GM19395 (cell line): ENCODE measurements at regions not wholly inside any gene's neighbourhood (a gene's known extent, or its start where the extent isn't known, plus 50 kb on each side); places are given as distances from the start of the nearest gene placed in this dataset.
"Not testable (repeated sequence)": the region's sequence is repeated elsewhere in the genome, so short reads cannot be mapped to it uniquely, and the experiment has no call there.

Experiments used
- ATAC-seq: cut with Tn5 transposase; IDR thresholded peaks from one replicate; pipeline ENCODE4 v1.9.1; 2021; ENCODE audit warnings: mild to moderate bottlenecking, moderate library complexity; ENCODE audit not compliant: unreplicated experiment

DNA sequence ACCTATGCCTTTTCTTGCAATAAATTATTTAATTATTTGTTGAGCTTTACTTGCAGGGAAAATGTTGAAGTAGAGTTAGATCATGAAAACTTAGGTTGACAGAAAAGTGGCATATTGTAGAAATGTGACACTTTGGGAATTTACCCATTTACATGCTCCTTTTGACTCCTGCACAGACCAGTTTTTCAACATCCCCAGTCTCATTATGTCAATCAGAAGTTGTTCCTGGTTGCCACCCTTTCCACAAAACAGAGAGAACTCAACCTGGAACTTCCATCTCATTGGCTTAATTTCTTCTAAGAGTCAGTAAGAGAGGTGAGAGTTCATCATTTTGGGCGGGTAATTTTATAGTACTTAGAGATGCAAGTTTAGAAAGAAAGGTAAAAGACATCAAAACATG lies 284.6 kb upstream of the ANKRD50 start:
- ATAC-seq = no peak

DNA sequence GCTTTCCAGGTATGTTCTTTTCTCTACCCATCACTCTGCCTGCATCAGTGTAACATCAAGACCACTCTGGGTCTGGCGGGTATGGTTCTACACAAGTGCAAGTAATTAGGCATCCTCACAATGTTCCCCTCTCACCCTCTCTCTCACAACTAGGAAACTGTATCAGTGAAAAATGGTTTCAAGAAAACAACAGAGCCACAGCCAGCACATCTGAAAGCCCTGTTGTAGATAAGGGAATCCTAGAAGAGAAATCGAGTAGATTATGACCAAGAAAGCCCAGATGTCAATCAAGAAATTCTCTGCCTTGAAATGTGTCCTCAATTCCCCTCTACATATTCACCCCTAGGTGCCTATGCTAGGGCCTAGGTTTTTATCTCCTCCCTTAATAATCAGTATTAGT lies 281.3 kb upstream of the ANKRD50 start:
- no peak for ATAC-seq

DNA sequence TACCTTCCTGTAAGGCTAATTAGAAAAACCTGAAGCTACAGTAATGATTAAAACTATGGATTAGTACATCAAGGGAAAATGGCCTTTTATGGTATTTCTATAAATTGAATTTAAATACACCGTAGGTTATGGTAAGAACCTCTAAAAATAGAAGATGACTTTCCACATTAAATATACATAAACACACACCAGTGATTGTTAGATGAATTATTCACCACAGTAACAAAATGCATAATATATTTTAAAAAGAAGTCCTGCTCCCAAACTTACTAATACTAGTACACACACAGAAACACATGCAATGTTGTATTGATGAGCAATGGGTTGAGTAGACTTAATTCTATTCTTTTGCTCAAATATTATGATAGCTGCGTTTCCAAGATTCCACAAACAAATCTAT lies 277.9 kb upstream of the ANKRD50 start:
- no peak for ATAC-seq

DNA sequence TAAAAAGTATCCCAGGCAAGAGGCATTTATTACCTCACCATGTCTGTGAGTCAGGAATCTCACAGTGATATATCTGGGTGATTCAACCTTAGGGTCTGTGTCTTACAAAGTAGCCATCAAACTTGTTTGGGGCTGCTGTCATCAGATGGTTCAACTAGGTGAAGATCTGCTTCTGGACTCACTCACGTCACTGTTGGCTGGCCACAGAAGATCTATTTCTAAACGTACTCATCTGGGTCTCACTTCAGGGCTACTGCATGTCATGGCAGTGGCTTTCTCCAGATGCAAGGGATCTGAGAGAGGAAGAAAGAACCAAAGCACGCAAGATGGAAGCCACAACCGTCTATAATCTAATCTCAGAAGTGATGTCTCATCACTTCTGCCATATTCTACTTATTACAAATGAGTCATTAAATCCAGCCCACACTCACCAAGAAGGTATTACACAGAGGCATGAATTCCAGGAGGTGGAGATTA lies 267.8 kb upstream of the ANKRD50 start:
- ATAC-seq = no peak

DNA sequence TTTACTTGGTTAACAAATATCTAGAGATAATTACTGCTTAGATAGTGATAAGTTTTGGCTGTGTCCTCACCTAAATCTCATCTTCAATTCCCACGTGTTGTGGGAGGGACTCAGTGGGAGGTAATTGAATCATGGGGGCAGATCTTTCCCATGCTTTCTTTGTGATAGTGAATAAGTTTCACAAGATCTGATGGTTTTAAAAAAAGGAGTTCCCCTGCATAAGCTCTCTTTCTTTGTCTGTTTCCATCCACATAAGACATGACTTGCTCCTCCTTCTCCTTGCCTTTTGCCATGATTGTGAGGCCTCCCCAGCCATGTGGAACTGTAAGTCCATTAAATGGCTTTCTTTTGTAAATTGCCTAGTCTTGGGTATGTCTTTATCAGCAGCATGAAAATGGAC lies 266.0 kb upstream of the ANKRD50 start:
- not testable (repeated sequence) for ATAC-seq

DNA sequence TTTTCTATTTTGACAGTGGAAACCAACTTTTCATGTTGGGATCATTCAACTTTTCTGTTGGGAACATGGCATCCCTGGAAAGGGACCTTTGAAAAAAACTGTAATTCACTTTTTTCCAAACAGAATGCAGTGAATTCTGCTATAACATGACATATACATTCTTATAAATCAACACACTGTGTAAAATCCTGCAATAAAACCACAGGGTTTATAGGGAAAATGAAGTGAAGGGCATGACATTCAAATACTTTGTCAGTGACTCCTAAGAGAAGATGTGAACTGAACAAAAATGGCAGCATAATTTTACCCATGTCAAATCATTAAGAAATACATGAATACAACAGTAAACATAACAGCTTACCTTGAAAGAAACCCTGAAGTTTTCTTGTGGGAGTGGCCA lies 264.5 kb upstream of the ANKRD50 start:
- no peak for ATAC-seq

DNA sequence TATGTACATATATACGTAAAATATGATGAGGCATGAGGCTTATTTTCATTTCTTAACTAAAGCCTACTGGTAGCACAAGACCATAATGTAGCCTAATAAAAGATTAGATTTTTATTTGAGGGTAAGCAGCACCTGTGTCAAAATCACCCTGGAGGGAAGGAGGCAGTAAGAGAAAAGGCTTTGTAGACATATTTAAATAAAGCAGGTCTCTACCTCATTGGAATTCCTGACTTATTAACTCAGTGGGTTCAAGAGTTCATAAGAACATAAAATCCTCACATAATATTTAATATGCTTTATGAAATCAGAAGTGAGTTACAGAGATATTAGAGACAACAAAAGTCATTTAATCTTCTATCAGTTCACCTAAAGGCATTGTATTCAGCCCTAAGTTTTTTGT lies 261.6 kb upstream of the ANKRD50 start:
- no peak for ATAC-seq

DNA sequence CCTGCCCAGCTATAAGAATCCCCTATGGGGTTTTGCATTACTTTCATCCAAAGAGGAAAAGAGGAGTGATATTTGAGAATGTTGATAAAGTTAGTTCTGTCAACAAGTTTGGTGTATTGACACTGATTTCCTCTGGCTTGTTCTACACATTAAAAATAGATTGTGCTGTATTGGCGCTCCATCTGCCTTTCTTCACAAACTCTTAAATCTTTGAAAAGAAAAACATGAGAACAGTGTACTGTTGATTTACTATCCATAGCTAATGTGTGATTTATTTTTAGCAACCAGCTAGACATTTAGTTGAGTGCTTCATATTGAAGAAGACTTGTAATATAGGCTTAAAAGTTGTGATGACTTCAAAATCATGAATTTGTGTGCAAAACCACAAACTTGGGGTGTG lies 261.2 kb upstream of the ANKRD50 start:
- no peak for ATAC-seq

DNA sequence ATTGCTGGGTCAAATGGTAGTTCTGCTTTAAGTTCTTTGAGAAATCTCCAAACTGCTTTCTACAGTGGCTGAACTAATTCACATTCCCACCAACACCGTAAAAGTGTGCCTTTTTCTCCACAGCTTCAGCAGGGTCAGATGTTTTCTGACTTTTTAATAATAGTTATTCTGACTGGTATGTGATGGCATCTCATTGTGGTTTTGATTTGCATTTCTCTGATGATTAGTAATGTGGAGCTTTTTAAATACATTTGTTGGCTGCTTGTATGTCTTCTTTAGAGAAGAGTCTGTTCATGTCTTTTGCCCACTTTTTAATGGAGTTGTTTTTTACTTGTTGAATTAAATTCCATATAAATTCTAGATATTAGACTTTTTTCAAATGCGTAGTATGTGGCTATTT lies 257.5 kb upstream of the ANKRD50 start:
- no peak for ATAC-seq

DNA sequence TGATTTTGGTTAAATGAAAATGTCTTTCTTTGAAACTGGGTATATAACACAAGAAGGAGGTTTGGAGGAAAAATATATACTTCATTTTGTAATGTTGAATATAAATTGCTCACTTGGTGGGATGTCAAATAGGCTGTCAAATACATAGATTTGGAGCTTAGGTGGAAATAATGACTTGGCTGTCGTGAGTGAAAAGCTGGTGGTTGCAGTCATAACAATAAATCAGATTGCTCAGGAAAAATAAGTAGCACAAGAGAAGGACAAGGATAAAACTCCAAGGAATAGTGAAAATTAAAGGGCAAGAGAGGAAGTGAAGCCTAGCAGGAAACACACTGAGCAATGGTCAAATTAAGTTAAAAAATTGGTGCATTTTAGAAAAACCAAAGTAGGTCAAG lies 253.0 kb upstream of the ANKRD50 start:
- no peak for ATAC-seq

DNA sequence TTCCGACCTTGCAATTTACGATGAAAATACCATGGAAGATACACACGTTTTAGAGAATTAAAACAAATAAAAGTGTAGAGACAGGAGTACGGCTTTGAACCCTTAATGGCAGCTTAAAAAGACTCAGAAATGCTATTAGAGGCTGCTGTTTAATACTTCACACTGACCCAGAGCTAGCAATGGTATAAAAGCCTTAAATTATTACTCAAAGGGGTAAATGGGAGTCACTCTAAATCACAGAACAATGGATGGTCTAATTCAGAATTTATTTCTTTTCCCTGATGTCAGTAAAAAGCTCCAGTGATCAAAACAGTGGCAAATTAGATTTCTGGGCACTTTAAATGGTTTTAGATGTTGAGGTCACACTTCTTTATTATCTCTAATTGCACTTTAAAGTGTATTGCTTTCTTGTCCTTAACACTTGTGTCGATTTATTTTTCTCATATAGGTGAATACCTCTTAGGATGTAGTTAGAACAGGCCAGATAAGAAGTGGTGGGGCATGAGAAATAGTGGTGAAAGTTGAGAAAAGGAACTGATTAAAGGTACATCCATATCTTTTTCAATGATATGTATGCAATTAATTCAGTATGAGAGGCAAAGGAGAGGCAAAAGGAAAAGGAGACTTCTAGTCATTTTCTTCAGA lies 252.4 kb upstream of the ANKRD50 start:
- ATAC-seq = no peak

DNA sequence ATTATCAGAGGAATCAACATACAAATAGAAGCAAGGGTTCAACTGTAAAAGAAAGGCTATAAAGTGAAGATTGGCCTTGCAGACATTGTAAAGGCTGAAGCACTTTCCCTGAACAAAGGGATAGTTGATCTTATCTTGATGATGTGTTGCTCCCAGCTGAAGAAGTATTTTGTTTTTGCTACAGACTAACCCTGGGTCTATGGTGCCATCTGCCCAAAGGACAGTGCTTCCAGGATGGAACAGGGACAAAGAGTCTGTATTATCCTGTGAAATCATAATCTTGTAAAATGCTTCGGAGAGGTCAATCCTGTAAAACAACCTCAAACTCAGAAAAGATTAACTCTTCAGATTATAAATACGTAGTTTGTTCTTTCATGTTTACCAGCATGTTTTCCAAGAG lies 251.7 kb upstream of the ANKRD50 start:
- ATAC-seq = no peak

DNA sequence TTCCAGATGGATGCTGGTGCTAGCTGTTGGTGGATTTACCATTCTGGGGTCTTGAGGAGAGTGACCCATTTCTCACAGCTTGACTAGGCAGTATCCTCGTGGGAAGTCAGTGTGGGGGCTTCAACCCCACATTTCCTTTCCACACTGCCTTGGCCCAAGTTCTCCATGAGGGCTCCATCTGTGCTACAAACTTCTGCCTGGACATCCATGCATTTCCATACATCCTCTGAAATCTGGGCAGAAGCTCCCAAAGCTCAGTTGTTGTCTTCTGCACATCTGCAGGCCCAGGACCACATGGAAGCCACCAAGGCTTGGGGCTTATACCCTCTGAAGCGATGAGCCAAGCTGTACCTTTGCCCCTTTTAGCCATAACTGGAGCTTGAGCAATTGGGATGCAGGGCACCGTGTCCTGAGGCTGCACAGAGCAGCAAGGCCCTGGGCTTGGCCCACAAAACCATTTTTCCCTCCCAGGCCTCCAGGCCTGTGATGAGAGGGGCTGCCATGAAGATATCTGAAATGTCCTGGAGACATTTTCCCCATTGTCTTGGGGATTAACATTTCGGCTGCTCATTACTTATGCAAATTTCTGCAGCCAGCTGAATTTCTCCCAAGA lies 248.7 kb upstream of the ANKRD50 start:
- ATAC-seq = no peak

DNA sequence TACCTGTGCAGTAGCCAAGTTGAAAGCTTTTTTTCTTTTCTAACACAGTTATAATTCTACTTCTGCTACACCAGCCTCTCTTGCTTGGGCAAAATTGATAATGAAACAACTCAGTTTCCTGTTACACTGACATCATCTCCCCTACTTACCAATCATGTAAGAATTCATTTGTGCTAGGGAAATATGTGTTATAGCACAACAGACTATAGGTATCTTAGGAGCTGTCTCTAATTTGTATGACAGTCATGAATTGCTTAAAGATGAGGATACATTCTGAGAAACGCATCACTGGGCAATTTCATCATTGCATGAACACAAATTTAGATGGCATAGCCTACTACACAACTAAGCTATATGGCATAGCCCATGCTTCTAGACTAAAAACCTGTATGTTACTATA lies 246.3 kb upstream of the ANKRD50 start:
- no peak for ATAC-seq

DNA sequence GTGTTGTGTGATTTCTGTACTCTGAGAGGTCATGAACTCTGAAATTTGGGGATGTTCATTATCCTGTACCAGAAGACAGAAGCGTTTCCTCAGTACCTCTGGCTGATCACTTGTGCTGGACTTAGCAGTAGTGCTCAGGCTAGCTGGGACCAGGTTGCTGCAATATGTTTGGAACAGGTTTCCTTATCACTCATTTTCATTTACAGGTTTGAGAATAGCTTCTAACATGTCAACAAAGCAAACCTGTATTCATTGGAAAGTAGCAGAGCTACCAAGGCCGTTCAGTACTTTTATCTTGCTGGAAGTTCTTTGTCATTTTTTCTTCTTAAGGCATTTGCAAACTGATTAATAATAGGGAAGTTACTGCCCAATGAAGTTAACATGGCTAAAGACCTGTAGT lies 242.9 kb upstream of the ANKRD50 start:
- ATAC-seq = no peak

DNA sequence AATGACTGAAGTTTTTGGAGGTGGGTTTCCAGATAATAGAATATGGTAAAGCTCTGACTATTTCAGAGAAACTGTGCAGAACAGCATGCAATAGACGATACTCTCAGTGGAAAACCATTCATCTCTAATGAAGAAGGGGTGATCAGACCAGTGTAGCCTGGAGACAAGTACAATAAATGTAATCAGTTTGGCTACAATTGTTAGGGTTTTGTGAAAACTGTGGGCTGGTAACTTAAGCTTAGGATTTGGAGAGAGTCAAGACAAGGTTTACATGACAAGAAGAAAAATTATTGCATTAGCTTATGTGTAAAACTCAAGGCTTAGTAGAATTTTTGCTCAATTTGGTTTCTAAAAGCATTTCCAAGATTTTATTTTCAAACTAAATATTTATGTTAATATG lies 241.5 kb upstream of the ANKRD50 start:
- no peak for ATAC-seq

DNA sequence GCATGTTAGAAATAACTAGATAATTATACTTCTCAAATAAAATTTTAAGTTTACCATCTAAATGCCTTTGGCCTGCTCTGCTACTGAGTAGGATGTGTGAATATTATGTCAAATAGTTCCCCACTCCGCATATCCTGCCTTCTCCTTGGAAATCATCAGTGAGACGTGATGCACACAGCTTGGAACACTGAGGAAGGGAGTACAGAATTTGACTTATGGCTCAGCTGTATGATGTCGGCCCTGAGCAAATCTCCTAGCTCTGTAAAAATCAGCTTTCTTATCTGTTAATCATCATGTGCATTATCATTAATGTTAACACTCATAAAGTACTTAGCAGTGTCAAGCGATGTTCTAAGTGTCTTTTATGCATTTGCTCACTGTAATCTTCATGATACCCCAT lies 241.0 kb upstream of the ANKRD50 start:
- ATAC-seq = no peak

DNA sequence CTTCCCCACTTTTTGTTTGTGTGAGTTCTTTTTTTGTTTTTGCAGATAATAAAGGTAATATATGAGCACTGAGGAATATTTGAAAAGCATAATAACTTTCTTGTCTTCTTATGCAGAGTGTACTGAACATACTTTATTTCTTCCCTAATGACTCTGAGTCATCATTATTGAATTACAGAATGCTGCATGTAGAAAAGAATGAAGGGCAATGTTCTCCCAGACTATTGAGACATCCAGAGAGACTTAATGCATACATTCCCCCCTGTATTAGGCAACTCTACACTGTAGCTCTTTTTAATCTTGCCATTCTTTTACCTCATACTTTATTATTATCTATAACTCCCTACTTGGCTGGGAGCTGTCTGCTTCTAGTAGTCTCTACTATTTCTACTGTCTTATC lies 240.5 kb upstream of the ANKRD50 start:
- ATAC-seq = no peak

DNA sequence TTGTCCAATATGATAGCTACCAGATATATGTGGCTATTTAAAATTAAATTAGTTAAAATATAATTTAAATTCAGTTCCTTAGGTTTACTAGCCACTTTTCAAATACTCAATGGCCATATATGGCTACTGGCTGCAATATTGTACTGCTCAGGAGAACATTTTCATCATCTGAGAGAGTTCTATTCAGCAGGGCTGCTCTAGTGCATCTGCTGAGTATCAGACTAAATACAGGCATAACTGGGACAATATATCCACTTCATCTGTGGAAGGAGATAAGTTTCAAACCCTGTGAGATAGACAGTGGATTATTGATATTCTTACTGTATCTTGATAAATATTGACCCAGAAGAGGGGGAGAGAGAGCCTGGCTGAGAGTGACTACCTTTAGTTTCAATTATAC lies 240.1 kb upstream of the ANKRD50 start:
- no peak for ATAC-seq

DNA sequence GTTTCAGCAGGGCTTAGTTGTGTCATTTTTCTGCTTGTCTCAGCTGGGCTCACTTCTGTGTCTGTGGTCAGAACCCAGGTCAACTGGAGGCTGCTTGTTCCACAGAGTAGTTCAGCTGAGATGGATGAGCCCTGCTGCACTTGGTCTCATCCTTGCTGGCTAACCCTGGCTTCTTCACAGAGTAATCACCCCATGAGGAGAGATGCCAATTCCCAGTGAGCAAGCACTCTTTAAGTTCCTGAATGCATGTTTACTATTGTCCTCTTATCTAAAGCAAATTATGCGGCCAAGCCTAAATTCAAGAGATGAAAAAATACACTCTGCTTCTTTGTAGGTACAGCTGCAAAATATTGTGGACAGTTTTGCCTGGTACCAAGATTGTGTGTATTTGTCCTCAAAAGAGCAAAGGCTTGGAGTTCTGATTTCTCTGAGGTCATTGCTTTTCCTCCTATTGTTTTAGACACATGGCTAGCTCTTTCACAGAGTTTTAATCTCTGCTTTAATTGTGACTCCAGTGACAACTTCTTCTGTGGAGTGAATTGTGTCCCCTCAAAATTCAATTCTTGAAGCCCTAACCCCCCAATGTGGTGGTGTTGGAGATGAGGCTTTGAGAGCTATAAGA lies 236.6 kb upstream of the ANKRD50 start:
- ATAC-seq = no peak

DNA sequence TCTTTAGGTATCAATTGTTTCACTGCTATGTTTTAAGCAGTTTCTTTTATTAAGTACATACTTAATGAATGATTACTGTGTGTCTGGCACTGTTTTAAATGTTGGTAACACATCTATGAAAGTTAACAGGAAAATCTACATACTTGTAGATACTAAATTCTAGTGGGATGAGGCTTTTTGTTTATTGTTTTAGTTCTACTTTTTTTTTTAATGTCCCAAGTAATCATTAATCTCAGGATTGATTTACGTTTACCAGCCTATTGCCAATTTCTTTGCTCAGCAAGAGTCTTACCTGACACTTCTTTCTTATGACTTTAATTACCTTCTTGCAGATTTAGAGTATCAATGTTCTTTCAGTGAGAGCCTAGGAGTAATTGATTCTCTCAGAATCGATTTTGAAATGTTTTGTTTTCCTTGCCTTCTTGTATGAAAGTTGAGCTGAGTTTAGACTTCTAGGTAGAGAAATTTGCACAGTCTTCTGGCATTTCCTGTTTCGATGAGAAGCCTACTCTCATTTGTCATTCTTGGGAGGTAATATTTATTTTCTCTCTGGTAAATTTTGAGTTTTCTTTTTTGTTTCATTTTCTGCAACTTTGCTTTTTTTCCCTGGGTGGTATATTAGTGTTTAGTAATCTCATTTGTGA lies 235.2 kb upstream of the ANKRD50 start:
- no peak for ATAC-seq

DNA sequence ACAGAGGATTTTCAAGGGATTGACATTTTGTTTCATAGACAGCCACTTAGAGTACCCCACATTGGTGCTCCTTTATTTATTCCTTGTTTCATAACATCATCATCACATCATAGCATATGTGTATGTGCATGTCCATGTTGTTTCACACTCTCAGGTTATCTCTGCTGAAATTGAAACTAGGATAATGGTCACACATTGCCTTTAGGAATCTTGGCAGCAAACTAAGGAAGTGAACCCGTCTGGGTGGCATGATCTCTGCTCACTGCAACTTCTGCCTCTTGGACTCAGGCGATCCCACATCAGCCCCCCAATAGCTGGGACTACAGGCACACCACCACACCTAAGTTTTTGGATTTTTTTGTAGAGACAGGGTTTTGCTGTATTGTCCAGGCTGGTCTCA lies 234.2 kb upstream of the ANKRD50 start:
- ATAC-seq = no peak
